HL-60 (cell line): ENCODE measurements at regions not wholly inside any gene's neighbourhood (a gene's known extent, or its start where the extent isn't known, plus 50 kb on each side); places are given as distances from the start of the nearest gene placed in this dataset.

ENCODE experiments used
- CTCF ChIP-seq: IDR thresholded peaks from one replicate; pipeline ENCODE4 v1.5.1; 2011; ENCODE audit warnings: low read length, control low read depth, inconsistent platforms; ENCODE audit not compliant: insufficient read depth
- POLR2AphosphoS5 ChIP-seq: IDR thresholded peaks from 2 replicates; pipeline ENCODE4 v1.6.1; 2012; ENCODE audit warnings: low read depth
- REST ChIP-seq: IDR thresholded peaks from 2 replicates; pipeline ENCODE4 v1.6.1; 2012; ENCODE audit warnings: low read depth; ENCODE audit not compliant: insufficient replicate concordance
- SPI1 ChIP-seq: IDR thresholded peaks from 2 replicates; pipeline ENCODE4 v1.6.1; 2012; ENCODE audit warnings: low read depth, mild to moderate bottlenecking, borderline replicate concordance

GRCh38 chr1:29390075-29390474 is 153.8 kb downstream of the PTPRU start:
- TF ChIP-seq CTCF (no peak), REST (no peak), POLR2AphosphoS5 (no peak), SPI1 (no peak)
